GM12873 (cell line): ENCODE measurements at regions not wholly inside any gene's neighbourhood (a gene's known extent, or its start where the extent isn't known, plus 50 kb on each side); places are given as distances from the start of the nearest gene placed in this dataset.

Source experiments
- CTCF ChIP-seq: IDR thresholded peaks from 2 replicates; pipeline ENCODE4 v1.5.1; 2012; ENCODE audit warnings: low read depth, mild to moderate bottlenecking, moderate library complexity, low read length, control low read depth; ENCODE audit not compliant: insufficient read depth; ENCODE audit errors: missing control alignments

DNA sequence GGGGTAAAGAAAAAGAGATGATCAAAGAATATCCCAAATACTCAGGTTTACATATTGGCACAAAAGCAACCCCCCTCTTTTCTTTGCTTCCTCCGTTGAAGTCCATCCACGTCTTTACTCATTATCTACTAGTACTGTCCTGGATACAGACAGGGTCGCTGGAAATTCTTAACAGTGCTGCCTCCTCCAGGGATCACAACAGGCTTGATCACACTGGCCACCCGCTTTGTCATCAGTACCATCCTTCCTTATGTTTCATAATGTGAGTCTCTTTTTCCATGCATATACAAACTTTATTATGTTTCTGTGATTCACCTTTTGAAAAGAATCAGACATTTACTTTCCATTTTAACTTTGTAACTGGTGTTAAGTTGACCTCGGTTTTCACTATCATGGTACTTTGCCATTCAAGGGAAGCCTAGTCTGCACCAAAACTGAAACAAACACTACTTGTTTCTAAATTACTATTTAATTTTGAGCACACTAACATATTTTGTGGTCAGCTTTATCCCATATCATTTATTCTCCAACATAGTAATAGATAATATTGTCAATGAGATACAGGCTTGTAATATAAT, 387.5 kb upstream of the PPP1R2C start:
- no peak for TF ChIP-seq CTCF

- TF ChIP-seq CTCF: no peak
These were observed 388.9 kb upstream of the PPP1R2C start for GRCh38 chrX:43166874-43167273.

DNA sequence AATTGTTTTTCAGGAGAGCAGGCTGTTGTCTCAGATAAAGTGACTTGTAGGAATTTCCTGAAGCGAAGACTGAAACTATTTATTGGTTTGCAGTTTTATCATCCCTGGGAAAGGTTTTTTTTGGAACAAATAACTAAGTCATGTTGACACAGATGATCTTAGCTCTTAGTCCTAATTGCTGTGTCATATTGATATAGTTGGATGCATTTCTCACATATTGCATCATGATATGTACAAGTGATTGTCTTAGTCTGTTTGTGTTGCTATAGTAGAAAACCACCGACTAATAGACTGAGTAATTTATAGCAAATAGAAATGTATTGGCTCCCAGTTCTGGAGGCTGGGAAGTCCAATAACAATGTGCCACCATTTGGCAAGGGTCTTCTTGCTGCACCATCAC, 397.5 kb upstream of the PPP1R2C start:
- no peak for TF ChIP-seq CTCF

DNA sequence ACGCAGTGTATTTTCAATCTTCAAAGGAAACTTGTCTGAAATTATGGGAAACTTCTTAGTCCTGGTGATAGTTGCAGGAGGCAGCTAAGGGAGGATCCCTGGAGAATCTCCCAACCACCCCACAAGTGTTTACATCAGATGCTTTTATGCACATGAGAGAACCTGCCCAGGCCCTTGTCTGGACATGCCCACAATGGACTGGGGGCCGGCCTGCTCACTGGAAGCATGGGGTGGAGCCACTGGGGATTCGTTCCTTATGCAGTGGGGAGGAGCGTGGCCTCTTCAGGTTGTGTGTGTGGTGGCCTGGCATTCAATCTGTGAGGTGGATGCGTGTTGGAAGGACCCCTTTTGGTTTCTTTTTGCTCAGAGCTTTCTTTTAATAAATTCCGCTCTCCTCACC, 398.7 kb upstream of the PPP1R2C start:
- TF ChIP-seq CTCF: no peak

- no peak for TF ChIP-seq CTCF
These were observed 410.3 kb upstream of the PPP1R2C start for GRCh38 chrX:43188296-43188695.

DNA sequence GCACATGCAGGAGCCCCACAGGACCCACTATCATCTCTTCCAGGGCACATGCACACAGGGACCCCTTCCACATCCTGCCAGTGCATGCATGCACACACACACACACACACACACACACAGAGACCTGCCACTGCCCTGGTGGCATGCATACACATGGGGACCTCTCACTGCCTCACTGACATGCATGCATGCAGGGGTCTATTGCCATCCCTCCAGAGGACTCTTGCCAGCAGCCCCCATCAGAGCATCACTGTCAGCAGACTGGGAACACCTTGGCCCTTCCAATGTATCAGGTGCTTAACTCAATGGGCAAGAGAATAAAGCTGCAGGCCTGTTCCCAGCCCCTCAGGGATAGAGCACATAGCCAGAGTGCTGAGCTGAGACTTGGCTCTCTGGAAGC, 433.6 kb upstream of the PPP1R2C start:
- no peak for TF ChIP-seq CTCF

GRCh38 chrX:43218198-43218597, 437.9 kb upstream of the MAOA start:
- no peak for TF ChIP-seq CTCF
